Activated effector memory CD4-positive, alpha-beta T cell treated with anti-CD3 and anti-CD28 coated beads, Interleukin-2, amount 50 U/mL, for 16 hours (primary cell): ENCODE measurements at regions not wholly inside any gene's neighbourhood (a gene's known extent, or its start where the extent isn't known, plus 50 kb on each side); places are given as distances from the start of the nearest gene placed in this dataset.

Experiments
- DNase-seq: peaks from one replicate; pipeline ENCODE4 v3.0.0-alpha.2; 2020

DNA sequence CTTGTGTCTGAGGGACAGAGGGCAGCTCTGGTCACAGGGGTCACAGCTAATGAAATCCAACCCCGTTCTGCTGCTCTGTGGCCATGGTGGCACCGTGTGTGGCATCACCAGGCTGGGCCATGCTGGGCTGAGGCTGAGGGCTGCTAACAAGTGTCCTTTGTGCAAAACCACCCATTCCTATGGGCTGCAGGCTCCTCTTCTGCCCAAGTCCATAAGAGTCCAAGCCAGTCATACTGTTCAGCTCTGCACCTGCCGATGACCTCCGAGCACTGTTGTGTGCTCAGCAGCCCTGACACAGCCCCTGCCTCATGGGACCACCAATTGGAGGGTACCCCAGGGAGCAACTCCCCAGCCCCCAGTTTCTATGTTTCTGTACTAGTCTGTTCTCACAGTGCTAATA, 133.1 kb downstream of the WDR11 start:
- DNase-seq = no peak

DNA sequence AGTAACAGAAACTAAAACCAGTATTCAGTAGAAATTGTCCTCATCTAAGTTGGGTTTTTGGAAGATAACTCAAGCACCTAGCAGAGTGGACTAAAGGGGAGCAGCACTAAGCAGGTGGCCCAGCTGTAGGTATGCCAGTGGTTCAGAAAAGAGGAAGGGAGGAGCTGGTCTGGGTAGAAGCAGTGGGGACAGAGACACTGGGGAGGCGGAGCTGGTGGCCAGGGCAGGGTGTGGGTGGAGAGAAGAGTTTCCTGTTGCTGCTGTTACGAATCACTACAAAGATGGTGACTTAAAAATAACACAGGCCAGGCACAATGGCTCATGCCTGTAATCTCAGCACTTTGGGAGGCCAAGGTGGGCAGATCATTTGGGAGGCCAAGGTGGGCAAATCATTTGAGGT, 136.2 kb downstream of the WDR11 start:
- DNase-seq = no peak

DNA sequence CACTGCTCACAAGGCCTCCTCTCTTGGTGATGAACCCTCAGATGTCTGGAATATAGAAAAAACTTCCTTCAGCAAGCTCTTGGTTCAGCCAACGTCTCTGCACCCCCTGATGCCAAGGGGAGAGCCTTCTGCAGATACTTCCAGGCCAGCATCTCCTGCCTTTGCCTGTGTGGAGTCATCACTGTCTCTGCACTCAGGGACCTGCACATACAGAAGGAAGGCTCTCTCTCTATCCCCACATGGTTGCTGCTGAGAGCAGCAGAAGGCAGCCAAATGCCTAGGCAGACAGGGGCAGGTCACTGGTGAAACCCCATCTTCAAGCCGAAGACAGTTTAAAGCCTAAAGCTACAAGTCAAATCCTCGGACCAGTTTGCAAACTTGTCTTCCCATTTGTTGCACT, 137.6 kb downstream of the WDR11 start:
- DNase-seq = no peak

DNA sequence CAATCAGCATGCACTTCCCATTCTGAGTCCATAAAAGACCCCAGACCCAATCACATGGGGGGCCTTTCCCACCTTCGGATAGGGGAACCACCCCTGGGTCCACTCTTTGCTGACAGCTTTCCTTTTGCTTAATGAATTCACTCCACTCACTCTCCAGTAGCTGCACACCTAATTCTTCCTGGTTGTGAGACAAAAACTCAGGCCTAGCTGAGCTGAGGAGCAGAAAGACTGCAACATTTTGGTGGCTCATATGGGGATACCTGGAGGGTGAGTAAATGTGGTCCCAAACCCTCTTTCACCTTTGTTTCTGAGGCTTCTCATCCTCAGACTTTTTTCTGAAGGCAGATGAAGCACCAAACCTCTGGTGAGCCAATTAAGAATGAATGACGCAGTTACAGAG, 138.1 kb downstream of the WDR11 start:
- no peak for DNase-seq

DNA sequence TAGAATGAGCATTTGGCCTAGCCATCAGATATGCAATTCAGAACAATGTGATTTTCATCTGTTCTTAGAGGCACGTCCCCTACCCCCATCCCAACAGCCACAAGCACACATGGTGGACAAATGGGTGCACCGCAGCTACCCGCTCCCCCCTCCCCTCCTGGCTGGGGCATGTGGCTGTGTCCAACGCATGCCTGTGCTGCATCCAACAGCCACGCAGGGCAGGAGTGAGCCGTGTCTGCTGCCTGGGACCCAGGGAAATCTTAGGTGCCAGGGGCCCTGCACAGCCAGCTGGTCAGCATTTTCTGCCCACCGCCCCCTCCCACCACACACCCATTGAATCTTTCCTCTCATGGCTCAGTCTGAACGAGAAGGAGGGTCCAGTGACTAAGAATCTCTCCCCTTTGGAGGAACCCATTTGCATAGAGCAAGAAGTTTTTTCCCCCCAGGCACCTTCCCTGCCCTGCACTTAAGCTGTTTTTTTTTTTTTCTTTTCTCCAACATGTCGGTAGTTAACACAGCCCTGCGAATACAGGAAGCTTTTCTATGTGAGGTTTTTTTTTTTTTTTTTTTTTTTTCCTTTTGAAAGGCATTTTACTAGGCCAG, 138.9 kb downstream of the WDR11 start:
- DNase-seq = no peak

DNA sequence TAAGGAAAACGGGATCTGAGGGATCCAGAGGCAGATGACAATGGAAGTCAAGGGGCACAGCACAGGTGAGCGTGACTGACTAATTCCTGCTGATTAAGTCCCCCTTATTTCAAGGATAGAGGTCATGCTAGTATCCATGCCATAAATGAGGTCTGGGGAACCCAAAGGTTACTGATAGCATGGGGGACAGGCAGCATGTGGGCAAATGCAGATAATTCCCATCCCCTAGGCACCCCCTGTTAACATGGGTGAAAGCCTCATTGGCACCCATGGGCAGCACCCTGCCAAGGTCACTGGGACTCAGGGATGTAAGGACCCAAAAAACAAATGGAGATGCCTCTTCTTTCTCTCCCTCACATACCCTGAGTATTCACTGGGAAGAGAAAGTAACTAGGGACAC, 139.7 kb downstream of the WDR11 start:
- no peak for DNase-seq

DNA sequence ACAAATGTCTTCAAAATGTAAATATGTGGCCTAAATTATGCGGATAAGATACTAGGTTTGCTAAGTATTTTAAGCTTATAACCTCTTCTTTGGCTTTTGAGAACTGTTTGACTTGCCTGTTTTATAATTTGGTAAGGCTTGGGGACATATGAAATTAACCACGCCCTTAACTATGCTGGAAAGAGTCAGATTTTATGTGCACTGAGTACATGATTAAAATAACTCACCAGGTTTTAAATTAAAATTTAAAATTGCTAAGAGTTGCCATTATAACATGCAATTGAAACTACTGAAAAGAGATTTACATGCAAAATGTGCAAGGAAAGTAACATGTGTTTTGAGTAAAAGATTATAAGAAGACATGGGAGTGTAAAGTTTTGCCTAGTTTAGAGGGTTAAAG, 141.9 kb downstream of the WDR11 start:
- DNase-seq = no peak

GRCh38 chr10:120995768-120996167, 144.6 kb downstream of the WDR11 start:
- no peak for DNase-seq

GRCh38 chr10:120996456-120997034, 145.4 kb downstream of the WDR11 start:
- no peak for DNase-seq

- DNase-seq = no peak
Observed at GRCh38 chr10:120997313-120997712, 146.2 kb downstream of the WDR11 start.

DNA sequence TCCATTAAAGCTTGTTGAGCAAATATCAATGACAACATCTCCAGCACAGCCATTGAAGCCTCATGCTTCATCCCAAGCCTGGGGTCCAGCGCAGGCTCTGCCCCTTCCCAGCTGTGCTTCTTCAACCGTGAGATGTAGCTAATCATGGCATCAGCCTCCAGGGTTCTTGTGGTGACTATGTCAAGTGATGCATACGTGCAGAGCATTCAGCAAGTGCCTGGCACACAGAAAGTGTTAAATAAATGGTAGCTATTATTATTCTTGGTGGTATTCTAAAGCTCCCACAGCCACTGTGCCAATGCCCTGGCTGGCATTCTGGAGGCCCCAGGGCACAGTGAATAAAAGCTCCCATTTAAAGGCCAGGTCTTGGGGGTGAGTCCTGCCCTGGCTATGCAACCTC, 146.6 kb downstream of the WDR11 start:
- no peak for DNase-seq

DNA sequence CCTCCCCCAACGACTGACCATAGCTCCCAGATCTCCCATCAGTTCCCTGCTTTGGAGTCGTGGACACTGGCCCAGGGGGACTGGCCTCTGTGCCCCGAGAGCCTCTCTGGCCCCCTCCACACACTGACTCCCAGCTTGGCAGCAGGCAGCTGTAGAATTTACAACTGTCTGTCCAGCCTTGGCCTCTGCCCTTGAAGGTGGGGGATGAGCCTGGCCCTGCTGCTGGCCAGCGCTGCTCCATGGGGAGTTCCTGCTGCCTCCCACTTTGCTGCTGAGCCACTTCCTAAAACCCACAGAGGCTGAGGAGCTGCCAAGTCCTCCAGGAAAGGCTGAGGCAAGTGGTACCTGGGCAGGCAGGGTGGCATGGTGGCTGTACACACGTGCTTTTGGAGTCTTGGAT, 147.1 kb downstream of the WDR11 start:
- DNase-seq = no peak

DNA sequence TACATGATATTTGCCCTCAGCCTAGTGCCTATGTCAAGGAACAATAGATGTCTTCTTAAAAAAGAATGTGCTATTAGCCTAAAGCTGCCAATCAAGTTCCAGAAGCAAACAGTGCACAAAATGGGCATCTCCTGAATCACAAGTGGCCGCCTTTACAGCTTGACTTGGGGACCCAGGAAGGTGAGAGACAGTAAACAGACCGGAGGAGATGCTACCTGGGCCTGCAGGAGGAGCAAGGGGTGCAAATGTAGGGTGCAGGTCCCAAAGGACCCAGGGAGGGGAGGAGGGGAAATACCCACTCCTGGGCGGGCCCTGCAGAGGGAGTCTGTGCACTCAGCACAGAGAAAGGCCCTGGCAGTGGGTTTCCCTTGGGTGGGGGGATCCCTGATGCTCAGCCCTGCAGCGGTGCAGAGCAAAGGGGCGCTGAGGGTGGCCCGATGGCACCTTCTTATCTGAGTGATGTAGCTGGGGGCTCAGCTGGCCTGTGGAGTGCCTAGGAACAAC, 147.7 kb downstream of the WDR11 start:
- DNase-seq = no peak

DNA sequence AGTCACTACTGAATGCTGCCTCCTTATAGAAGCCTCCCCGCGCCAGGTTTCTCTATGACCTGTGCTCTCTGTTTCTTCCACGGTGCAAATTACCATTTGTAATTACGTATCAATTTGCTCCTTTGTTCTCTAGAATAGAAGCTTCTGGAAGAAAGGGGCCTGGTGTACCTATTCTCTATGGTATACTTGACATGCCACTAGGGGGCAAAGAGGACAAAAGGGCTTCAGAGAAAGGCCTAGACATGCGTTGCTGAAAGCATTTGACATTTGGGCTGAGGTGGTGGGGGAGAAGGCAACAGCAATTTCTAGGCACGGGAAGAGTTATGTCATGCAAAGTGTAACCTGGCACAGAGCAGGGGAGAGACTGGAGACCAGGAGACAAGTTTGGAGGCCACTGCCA, 148.7 kb downstream of the WDR11 start:
- no peak for DNase-seq

DNA sequence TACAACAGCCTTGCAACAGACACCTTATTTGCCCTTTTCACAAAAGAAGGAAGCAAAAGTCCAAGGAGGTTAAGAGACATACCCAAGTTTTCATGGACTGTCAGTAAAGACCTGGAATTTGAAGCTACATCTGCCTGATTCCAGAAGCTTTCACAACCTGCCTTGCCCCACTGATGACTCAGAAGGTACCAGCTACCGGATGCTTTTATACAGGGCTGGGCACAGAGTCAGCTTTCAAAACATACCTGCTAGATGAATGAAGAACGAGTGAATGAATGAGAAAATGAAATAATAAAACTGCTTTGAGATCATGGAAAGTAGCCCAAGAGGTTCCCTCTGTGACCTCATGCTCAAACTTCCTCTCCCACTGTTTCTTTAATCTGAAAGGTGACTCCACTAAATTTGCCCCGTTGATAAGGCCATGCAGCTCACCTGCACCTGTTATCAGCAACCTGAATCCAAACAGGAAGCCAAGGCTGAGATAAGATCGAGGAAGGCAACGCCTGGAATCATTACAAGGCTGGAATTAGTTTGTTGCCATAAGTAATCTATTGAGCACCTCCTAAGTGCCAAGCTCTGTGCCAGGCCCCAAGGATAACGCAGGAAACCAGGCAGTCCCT, 151.5 kb downstream of the WDR11 start:
- no peak for DNase-seq

- DNase-seq = no peak
Observed at GRCh38 chr10:121005948-121006587, 154.9 kb downstream of the WDR11 start.

DNA sequence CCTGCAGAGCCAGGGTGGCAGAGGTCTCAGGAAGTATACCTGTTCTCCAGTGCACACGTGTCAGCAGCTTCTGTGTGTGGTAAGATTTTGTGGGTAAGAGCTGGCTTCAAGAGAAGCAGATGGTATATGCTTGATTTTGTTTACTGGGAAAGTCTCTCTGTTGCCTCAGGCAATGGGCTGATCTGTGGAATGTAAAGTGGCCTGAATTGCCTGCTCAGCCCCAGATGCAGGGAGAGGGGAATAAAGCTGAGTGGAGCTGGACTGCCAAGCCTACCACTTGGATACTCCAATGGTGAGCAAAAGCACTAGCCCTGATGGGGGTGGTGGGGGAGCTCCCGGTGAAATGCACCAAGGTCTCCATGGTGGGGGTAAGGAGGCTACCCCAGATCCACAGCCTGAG, 156.1 kb downstream of the WDR11 start:
- DNase-seq = no peak

GRCh38 chr10:121015916-121016315, 164.8 kb downstream of the WDR11 start:
- no peak for DNase-seq

DNA sequence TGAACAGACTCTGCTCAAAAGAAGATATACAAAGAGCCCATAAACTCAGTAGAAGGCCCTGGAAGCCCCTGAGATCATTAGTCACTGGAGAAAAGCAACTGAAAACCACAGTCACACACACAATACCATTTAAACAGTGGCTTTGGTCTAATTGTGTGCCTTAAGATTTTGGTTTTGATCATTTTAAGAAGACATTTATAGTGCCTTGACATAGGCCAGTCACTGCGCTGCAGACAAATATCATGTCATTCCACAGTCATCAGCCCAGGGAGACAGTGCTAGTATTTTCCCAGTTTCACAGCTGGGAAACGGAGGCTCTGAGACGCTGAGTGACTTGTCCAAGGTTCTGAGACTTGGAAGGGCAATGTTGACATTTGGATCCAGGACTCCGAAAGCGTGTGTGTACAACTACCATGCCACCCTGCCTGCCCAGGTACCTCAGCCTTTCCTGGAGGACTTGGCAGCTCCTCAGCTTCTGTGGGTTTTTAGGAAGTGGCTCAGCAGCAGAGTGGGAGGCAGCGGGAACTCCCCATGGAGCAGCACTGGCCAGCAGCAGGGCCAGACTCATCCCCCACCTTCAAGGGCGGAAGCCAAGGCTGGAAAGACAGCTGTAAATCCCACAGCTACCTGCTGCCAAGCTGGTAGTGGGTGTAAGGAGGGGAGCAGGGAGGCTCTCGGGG, 173.9 kb downstream of the WDR11 start:
- DNase-seq = no peak

DNA sequence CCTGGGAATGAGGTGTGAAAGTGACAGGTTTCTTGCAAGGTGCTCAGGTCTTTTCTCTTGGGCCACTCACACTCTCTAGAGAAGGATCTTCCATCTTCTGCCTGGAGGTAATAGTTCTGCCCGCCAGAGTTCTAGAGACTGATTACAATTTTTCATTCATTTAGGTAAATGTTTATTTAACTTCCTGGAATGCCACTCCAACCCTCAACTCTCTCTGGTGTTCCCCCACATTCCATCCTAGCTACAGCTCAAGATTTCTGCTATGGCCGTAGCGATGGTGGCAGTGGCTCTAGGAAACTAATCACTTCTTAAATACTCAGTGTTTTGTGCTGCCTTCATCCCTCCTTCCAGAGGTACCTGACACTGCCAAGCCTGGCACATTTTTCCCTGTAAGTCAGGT, 174.6 kb downstream of the WDR11 start:
- no peak for DNase-seq

DNA sequence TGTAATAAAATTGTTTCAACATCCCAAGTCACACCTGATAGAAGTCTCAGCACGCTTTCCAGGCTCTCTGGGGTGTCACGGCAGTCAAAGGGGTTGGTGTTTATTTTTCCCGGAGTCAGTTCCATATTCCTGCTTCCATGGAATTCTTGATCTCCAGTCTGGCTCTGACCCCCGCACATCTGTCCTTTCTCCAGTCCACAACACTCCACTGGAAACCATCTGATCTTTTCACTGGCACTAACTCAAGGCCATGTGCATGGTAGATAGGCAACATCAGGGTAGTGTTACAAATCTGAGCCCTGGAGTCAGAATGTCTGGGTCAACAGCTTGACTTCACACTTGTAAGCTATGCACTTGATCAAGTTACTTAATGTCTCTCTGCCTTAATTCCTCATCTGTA, 176.2 kb downstream of the WDR11 start:
- no peak for DNase-seq

- no peak for DNase-seq
Observed at GRCh38 chr10:121032460-121032859, 181.3 kb downstream of the WDR11 start.

GRCh38 chr10:121033366-121033765, 182.2 kb downstream of the WDR11 start:
- no peak for DNase-seq

GRCh38 chr10:121036431-121036830, 185.3 kb downstream of the WDR11 start:
- no peak for DNase-seq
